Thymus (tissue), 11 donors: ENCODE measurements at regions not wholly inside any gene's neighbourhood (a gene's known extent, or its start where the extent isn't known, plus 50 kb on each side); places are given as distances from the start of the nearest gene placed in this dataset.

Experiments used
- DNase-seq, 9 donors: peaks; one replicate each; pipeline ENCODE4 v3.0.0-alpha.2; 2013; ENCODE audit warnings: low spot score in 9 of 9, low read depth in 6 of 9, missing footprints in 1 of 9
- H3K27ac ChIP-seq, 2 donors: one replicate each; pipeline ENCODE4 v1.5.1; 2013; ENCODE audit warnings: control low read depth in 1 of 2, low read depth in 1 of 2, low read length in 1 of 2, mild to moderate bottlenecking in 1 of 2, moderate library complexity in 1 of 2
- H3K27me3 ChIP-seq, 2 donors: one replicate each; pipeline ENCODE4 v1.5.1; 2013; ENCODE audit warnings: low read length in 1 of 2; ENCODE audit not compliant: control insufficient read depth in 2 of 2, insufficient read depth in 1 of 2
- H3K36me3 ChIP-seq, 2 donors: one replicate each; pipeline ENCODE4 v1.5.1; 2013; ENCODE audit warnings: low read length in 1 of 2, mild to moderate bottlenecking in 1 of 2, moderate library complexity in 1 of 2; ENCODE audit not compliant: control insufficient read depth in 2 of 2, insufficient read depth in 2 of 2
- H3K4me1 ChIP-seq, 2 donors: one replicate each; pipeline ENCODE4 v1.5.1; 2013; ENCODE audit warnings: low read length in 2 of 2; ENCODE audit not compliant: control insufficient read depth in 2 of 2, insufficient read depth in 2 of 2
- H3K4me3 ChIP-seq, 2 donors: one replicate each; pipeline ENCODE4 v1.5.1; 2013; ENCODE audit warnings: low read length in 2 of 2, control low read depth in 1 of 2, mild to moderate bottlenecking in 1 of 2
- H3K9me3 ChIP-seq, 2 donors: one replicate each; pipeline ENCODE4 v1.5.1; 2013; ENCODE audit warnings: low read length in 1 of 2, mild to moderate bottlenecking in 1 of 2; ENCODE audit not compliant: control insufficient read depth in 2 of 2, insufficient read depth in 1 of 2
- WGBS: extraction: QIAGEN DNeasy Blood & Tissue Kit; methylation state at CpG from one replicate; pipeline ENCODE4 v1.1.7; 2013; 5-methylcytosine and 5-hydroxymethylcytosine counted together
- donor health status: healthy.

DNA sequence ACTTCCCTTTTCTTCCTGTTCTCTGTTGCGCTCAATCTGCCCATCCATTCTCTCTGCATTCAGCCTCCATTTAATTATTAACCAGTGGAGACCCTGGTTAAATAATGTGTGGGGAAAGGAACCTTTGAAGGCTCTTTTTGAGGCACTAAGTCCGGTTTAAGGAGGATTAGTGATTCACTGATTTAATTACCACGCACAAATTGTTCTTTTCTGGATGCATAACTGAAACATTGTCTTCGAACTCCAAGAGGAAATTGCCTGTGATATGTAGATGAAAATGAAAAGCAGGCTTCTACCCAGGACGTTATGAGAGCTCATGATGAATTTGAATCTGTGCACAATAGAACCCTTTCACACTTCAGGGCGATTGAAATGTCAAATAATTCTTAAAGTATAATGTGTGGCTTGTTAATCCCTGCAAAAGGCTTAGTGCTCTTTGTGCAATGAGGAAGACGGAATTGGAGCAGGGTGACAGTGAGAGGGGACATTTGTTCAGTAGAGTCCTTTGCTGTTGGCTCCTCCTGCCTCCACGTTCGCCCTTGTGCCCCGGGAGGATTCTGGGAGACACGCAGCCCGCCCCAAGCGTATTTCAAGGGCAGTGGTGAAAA is 51.1 kb upstream of the ZNF236 start:
- no peak overlapping the region for H3K4me3 ChIP-seq
- H3K9me3 ChIP-seq = no peaks in the 10 kb centered on the region
- no peaks in the 10 kb centered on the region for H3K4me1 ChIP-seq
- H3K27me3 ChIP-seq = peaks cover 0 to 2% of the 10 kb centered on the region in 2 donors
- DNase-seq = no peak
- no peaks in the 10 kb centered on the region for H3K36me3 ChIP-seq
- 92% methylated on average over 13 of the region's 13 CpGs for WGBS
- no peak overlapping the region for H3K27ac ChIP-seq

DNA sequence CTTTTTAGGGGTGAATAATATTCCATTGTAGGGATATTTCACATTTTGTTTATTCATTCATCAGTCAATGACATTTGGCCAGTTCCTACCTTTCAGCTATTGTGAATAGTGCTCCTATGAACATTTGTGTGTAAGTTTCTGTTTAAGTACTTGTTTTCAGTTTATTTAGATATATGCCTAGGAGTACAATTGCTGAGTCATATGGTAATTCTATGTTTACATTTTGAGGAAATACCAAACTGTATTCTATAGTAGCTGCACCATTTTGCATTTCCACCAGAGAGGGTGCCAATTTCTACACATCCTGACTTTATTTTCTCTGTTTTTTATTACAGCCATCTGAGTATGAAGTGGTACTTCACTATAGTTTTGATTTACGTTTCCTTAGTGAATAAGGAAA is 54.4 kb upstream of the ZNF236 start:
- DNase-seq = no peak
- Histone ChIP-seq H3K36me3 (no peaks in the 10 kb centered on the region), H3K4me1 (no peaks in the 10 kb centered on the region), H3K9me3 (no peaks in the 10 kb centered on the region), H3K27ac (no peak overlapping the region), H3K27me3 (peaks cover 0 to 2% of the 10 kb centered on the region in 2 donors), H3K4me3 (no peak overlapping the region)
- WGBS = 93% methylated on average over 1 of the region's 1 CpG

DNA sequence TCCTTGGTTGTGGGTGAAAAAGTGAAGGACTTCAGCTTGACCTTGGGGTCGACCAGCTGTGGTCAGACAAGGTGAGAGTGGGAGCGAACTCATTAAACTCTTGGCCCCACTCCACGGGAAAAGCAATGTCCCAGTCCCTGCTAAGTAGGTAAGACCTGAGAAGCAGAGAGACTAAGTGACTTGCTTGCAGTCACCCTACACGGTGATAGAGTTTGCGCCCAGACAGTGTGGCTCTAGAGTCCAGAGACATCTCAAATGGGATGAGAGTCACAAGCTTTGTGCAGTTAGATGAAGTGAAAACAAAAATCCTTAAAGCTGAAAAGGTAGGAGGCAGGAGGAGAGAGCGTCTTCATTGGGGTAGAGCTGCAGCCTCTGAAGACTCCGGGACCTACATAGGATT is 55.9 kb upstream of the ZNF236 start:
- DNase-seq = no peak
- Histone ChIP-seq H3K9me3 (no peaks in the 10 kb centered on the region), H3K27me3 (peaks cover 0 to 2% of the 10 kb centered on the region in 2 donors), H3K36me3 (no peaks in the 10 kb centered on the region), H3K4me1 (no peaks in the 10 kb centered on the region), H3K27ac (no peak overlapping the region), H3K4me3 (no peak overlapping the region)
- 93% methylated on average over 7 of the region's 7 CpGs for WGBS

DNA sequence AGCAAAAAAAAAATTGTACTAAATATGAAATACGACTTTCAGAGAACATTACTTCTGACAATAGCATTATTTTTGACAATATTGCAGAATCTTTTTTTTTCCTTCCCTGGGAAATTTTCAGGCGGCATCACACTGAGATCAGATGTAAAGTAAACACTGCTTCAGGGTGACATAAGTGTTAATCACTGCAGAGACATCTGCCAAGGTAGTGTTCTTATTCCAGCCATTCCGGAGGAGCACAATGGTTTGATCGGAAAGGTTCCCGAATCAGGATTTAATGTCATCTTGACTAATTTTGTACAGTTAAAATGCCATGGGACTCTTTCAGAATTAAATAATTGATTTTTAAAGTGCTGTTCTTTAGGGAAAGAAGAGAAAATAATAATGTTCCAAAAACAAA is 56.7 kb upstream of the ZNF236 start:
- H3K4me1 ChIP-seq = no peaks in the 10 kb centered on the region
- no peaks in the 10 kb centered on the region for H3K36me3 ChIP-seq
- no peaks in the 10 kb centered on the region for H3K9me3 ChIP-seq
- DNase-seq = no peak
- no peak overlapping the region for H3K4me3 ChIP-seq
- H3K27me3 ChIP-seq = no peaks in the 10 kb centered on the region
- no peak overlapping the region for H3K27ac ChIP-seq
- WGBS = 93% methylated on average over 5 of the region's 5 CpGs

DNA sequence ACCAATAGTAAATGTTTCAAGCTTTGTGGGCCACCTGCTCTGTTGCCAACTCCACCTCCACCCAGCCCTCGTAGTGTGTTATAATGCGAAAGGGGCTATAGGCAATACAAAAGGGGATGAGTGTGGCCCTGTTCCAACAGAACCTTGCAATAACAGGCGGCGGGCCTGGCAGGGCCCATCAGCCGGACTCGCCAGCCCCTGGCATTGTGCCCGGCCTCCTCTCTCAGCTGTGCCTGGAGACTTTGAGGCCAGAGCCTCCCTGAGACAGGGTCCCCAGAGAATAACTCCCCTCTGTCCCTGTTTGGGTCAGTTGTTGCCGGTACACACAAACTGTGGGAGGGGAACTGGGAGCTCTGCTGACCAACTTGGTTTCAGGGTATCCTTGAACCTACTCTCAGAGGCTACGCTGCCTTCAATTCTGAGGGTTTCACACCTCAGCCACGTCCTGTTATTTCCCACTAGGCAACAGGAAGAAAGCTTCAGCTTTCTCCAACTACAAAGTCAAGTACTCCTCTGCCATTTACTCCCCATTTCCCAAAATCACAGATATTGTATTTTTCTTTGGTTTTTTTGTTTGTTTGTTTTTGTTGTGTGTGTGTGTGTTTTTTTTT is 58.0 kb upstream of the ZNF236 start:
- no peak overlapping the region for H3K4me3 ChIP-seq
- H3K9me3 ChIP-seq = no peaks in the 10 kb centered on the region
- no peak overlapping the region for H3K27ac ChIP-seq
- no peaks in the 10 kb centered on the region for H3K36me3 ChIP-seq
- H3K27me3 ChIP-seq = no peaks in the 10 kb centered on the region
- 90% methylated on average over 10 of the region's 10 CpGs for WGBS
- no peaks in the 10 kb centered on the region for H3K4me1 ChIP-seq
- no peak for DNase-seq

DNA sequence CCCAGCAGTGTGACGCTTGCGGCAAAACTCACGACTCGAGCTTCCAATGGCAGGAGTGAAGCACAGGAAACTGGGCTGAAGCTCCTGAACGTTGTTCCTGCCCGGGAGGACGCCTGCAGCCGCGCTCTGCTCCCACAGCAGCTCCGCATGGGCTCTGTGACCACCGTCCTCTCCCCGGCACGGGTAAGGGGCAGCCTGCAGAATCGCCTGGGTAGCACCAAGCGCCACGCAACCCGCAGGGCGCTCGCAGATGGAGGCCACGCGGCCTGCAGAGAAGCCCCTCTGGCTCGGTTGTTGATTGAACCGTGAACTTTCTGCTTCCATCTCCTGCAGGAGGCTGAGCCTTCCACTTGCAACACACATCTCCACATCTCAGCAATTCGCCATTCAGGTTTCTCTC is 63.3 kb upstream of the ZNF236 start:
- no peaks in the 10 kb centered on the region for H3K9me3 ChIP-seq
- H3K27me3 ChIP-seq = no peaks in the 10 kb centered on the region
- no peaks in the 10 kb centered on the region for H3K36me3 ChIP-seq
- no peak overlapping the region for H3K4me3 ChIP-seq
- no peak for DNase-seq
- no peaks in the 10 kb centered on the region for H3K4me1 ChIP-seq
- no peak overlapping the region for H3K27ac ChIP-seq
- 98% methylated on average over 24 of the region's 24 CpGs for WGBS

DNA sequence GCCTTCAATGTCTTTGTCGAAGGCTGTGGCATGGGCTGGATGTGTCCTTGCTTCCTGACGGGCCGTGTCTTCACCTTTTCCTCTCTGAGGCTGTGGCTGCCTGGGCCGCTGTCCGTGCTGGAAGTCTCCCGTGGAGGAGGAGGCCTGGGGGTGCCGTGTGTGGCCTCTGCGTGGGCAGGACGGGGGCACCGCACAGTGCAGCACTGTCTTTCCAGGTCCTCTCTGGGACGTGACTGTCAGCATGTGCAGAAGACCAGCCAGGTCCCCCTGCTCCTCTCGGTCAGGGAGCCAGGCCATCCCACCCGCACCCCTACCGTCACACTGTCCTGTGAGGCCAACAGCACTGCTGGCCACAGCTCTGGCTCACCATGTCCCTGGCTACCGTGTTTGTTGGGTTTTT is 64.4 kb upstream of the ZNF236 start:
- H3K9me3 ChIP-seq = no peaks in the 10 kb centered on the region
- H3K4me3 ChIP-seq = no peak overlapping the region
- no peaks in the 10 kb centered on the region for H3K4me1 ChIP-seq
- no peak for DNase-seq
- no peaks in the 10 kb centered on the region for H3K36me3 ChIP-seq
- WGBS = 93% methylated on average over 15 of the region's 15 CpGs
- H3K27ac ChIP-seq = no peak overlapping the region
- H3K27me3 ChIP-seq = no peaks in the 10 kb centered on the region

DNA sequence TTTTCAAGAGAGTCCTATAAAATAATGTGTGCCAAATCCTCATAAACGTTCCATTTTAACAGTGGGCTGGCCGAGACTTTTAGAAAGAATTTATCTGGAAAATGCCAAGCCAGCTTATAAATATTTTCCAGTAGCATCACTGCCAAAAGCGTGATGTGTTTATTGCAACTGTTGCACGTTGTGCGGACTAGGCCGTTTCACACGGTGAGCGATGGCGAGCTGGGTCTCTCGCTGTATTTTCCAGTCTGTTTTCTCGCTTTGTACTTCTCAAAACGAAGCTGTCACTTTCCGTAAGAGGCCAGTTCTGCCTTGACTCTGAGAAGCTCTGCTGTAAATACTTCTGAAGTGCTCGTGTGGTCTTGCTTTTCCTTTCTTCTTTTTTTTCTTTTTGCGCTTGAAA is 65.0 kb upstream of the ZNF236 start:
- H3K9me3 ChIP-seq = no peaks in the 10 kb centered on the region
- WGBS = 93% methylated on average over 15 of the region's 15 CpGs
- H3K4me1 ChIP-seq = no peaks in the 10 kb centered on the region
- H3K4me3 ChIP-seq = no peak overlapping the region
- no peak for DNase-seq
- no peaks in the 10 kb centered on the region for H3K36me3 ChIP-seq
- no peaks in the 10 kb centered on the region for H3K27me3 ChIP-seq
- H3K27ac ChIP-seq = no peak overlapping the region

DNA sequence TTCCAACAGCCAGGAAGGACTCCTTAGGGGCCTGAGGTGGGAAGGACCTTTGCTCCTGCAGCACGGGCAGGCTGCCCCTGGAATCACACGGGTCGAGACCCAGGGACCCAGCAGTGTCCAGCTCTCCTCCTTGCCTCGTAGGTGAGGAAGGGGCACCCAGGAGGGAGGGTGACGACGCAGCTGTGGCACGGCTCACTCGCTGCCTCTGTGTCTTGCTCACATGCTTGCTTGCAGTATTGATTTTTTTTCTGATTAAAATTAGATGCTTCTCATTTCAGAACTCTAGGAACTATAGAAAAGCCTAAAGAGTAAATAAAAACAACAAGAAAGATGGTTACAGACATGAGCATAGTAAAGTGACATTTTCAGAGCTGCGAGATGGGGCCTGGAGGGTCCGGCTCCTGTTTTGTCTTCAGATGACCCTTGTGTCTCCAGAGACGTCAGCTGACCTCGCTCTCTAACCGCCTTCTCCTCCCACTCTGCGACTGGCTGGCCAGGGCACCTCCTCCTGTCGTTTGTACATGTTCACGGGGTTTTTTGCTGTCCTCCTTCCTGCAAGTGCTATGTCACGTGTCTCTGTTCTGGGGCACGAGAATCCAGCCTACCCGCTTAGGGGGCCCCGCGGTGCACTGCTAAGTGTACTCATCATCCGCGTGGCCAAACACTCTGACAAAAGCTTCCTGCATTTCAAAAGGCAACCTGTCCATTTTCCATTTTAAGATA is 65.7 kb upstream of the ZNF236 start:
- H3K27ac ChIP-seq = no peak overlapping the region
- peaks cover 0 to 6% of the 10 kb centered on the region in 2 donors for H3K9me3 ChIP-seq
- H3K27me3 ChIP-seq = no peaks in the 10 kb centered on the region
- no peak overlapping the region for H3K4me3 ChIP-seq
- DNase-seq = no peak
- WGBS = 89% methylated on average over 23 of the region's 23 CpGs
- no peaks in the 10 kb centered on the region for H3K4me1 ChIP-seq
- H3K36me3 ChIP-seq = no peaks in the 10 kb centered on the region
